Endothelial cell of umbilical vein (primary cell): ENCODE measurements at regions not wholly inside any gene's neighbourhood (a gene's known extent, or its start where the extent isn't known, plus 50 kb on each side); places are given as distances from the start of the nearest gene placed in this dataset.

Experiments
- CTCF ChIP-seq, 2 donors: IDR thresholded peaks; 1 replicate in 1 of 2; 2 replicates in 1 of 2; pipeline ENCODE4 v1.5.1; 2011; ENCODE audit warnings: low read length in 2 of 2, mild to moderate bottlenecking in 2 of 2, moderate library complexity in 2 of 2, control low read depth in 1 of 2, inconsistent platforms in 1 of 2, low read depth in 1 of 2; ENCODE audit not compliant: insufficient read depth in 1 of 2; ENCODE audit errors: extremely low read depth in 1 of 2
- EZH2 ChIP-seq: IDR thresholded peaks from 2 replicates; pipeline ENCODE4 v1.6.1; 2012; ENCODE audit warnings: borderline replicate concordance, low read depth, mild to moderate bottlenecking, moderate library complexity, low read length, inconsistent platforms; ENCODE audit not compliant: severe bottlenecking
- MAX ChIP-seq: IDR thresholded peaks from 2 replicates; pipeline ENCODE4 v1.6.1; 2011; ENCODE audit not compliant: insufficient read depth, insufficient read length
- MYC ChIP-seq: IDR thresholded peaks from one replicate; pipeline ENCODE4 v1.6.1; 2011; ENCODE audit warnings: mild to moderate bottlenecking, low read depth, low read length
- POLR2A ChIP-seq: IDR thresholded peaks from 2 replicates; pipeline ENCODE4 v1.6.1; 2012; ENCODE audit warnings: low read depth, mild to moderate bottlenecking, control low read depth, low read length
- POLR2AphosphoS5 ChIP-seq: IDR thresholded peaks from 2 replicates; pipeline ENCODE4 v1.6.1; 2012; ENCODE audit warnings: low read depth, mild to moderate bottlenecking, control low read depth, low read length, moderate library complexity; ENCODE audit not compliant: insufficient read depth

- TF ChIP-seq CTCF (IDR thresholded peaks at IDR 0.05; ENCODE audit: extremely low read depth in 1 of 2, insufficient read depth in 1 of 2, low read depth in 1 of 2, low read length in 2 of 2) (no peak), MYC (no peak), POLR2AphosphoS5 (no peak), POLR2A (no peak), EZH2 (no peak), MAX (no peak)
Measured at GRCh38 chr15:69636169-69636915, 183.7 kb downstream of the RPLP1 start.
